ENCODE measurements at regions not wholly inside any gene's neighbourhood (a gene's known extent, or its start where the extent isn't known, plus 50 kb on each side); places are given as distances from the start of the nearest gene placed in this dataset.

GRCh38 chr2:136207030-136207623, 89.2 kb upstream of the CXCR4 start:
- Mint-ChIP-seq H3K27ac (ENCODE audit: unreplicated experiment) (no peak overlapping the region), H3K36me3 (ENCODE audit: unreplicated experiment) (peaks cover 20% of the 10 kb centered on the region), H3K4me1 (ENCODE audit: low read depth, unreplicated experiment) (peaks cover 16% of the 10 kb centered on the region), H3K9me3 (ENCODE audit: unreplicated experiment) (peaks cover 2% of the 10 kb centered on the region), H3K4me3 (ENCODE audit: unreplicated experiment) (no peak overlapping the region), H3K27me3 (ENCODE audit: unreplicated experiment) (peaks cover 2% of the 10 kb centered on the region)
- no peak for TF ChIP-seq CTCF (IDR thresholded peaks at IDR 0.05; ENCODE audit: partially characterized antibody, unreplicated experiment)
- DNase-seq = no peak

DNA sequence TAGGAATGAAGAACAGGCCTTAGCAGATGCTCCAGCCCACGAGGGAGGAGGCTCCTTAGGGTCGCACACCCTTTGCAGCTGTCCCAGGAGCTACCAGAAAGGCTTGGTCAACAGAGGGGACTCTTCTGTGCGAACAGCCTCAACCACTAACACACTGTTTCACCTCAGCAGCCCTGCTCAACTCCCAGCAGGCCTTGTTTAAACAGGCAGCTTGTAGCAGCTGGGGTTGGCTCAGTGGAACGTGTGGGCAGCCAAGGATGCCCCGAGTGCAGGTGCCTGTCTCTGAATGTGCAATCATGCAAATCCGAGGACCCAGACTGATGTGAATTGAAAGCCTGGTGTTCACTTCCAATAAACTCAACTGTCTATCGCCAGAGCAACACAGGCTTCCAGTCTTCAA, 88.7 kb upstream of the CXCR4 start:
- no peak for TF ChIP-seq CTCF (IDR thresholded peaks at IDR 0.05; ENCODE audit: partially characterized antibody, unreplicated experiment)
- H3K27me3 Mint-ChIP-seq (ENCODE audit: unreplicated experiment) = peaks cover 2% of the 10 kb centered on the region
- H3K9me3 Mint-ChIP-seq (ENCODE audit: unreplicated experiment) = peaks cover 2% of the 10 kb centered on the region
- H3K27ac Mint-ChIP-seq (ENCODE audit: unreplicated experiment) = no peak overlapping the region
- H3K4me1 Mint-ChIP-seq (ENCODE audit: low read depth, unreplicated experiment) = peaks cover 16% of the 10 kb centered on the region
- peak; percentile 28 for DNase-seq
- H3K4me3 Mint-ChIP-seq (ENCODE audit: unreplicated experiment) = no peak overlapping the region
- peaks cover 20% of the 10 kb centered on the region for H3K36me3 Mint-ChIP-seq (ENCODE audit: unreplicated experiment)

- peaks cover 18% of the 10 kb centered on the region for H3K36me3 Mint-ChIP-seq (ENCODE audit: unreplicated experiment)
- no peak overlapping the region for H3K4me3 Mint-ChIP-seq (ENCODE audit: unreplicated experiment)
- H3K27me3 Mint-ChIP-seq (ENCODE audit: unreplicated experiment) = peaks cover 2% of the 10 kb centered on the region
These were observed 87.7 kb upstream of the CXCR4 start for GRCh38 chr2:136205615-136206014.

DNA sequence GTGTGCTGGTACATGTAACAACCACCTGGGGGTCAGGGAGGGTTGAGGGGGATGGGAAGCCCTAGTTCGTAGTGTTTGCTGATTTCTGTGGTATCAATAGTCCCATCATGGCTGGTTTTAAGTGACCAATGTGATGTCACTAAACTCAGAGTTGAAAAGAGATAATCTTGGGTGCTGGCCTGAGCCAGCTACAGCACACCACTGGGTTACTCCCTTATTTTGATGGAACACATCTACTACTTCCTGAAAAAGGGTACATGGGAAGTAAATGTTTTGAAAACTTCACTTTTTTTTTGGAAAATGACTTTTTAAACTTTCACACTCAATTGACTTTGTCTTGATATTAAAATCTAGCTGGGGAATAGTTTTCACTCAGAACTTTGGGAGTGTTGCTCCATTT, 87.0 kb upstream of the CXCR4 start:
- DNase-seq = no peak
- Mint-ChIP-seq H3K27me3 (ENCODE audit: unreplicated experiment) (peaks cover 2% of the 10 kb centered on the region), H3K4me1 (ENCODE audit: low read depth, unreplicated experiment) (peaks cover 11% of the 10 kb centered on the region), H3K9me3 (ENCODE audit: unreplicated experiment) (peaks cover 2% of the 10 kb centered on the region), H3K4me3 (ENCODE audit: unreplicated experiment) (no peak overlapping the region), H3K27ac (ENCODE audit: unreplicated experiment) (no peak overlapping the region), H3K36me3 (ENCODE audit: unreplicated experiment) (peaks cover 17% of the 10 kb centered on the region)
- no peak for TF ChIP-seq CTCF (IDR thresholded peaks at IDR 0.05; ENCODE audit: partially characterized antibody, unreplicated experiment)

More at GRCh38 chr2:136205615-136206014, 87.7 kb upstream of the CXCR4 start:
- no peak for DNase-seq
- Mint-ChIP-seq H3K9me3 (ENCODE audit: unreplicated experiment) (peaks cover 2% of the 10 kb centered on the region), H3K27ac (ENCODE audit: unreplicated experiment) (no peak overlapping the region), H3K4me1 (ENCODE audit: low read depth, unreplicated experiment) (peaks cover 13% of the 10 kb centered on the region)
- TF ChIP-seq CTCF (IDR thresholded peaks at IDR 0.05; ENCODE audit: partially characterized antibody, unreplicated experiment) = no peak

- Mint-ChIP-seq H3K36me3 (ENCODE audit: unreplicated experiment) (peaks cover 37% of the 10 kb centered on the region), H3K4me1 (ENCODE audit: low read depth, unreplicated experiment) (no peaks in the 10 kb centered on the region), H3K4me3 (ENCODE audit: unreplicated experiment) (no peak overlapping the region), H3K27me3 (ENCODE audit: unreplicated experiment) (peaks cover 3% of the 10 kb centered on the region), H3K9me3 (ENCODE audit: unreplicated experiment) (peaks cover 2% of the 10 kb centered on the region), H3K27ac (ENCODE audit: unreplicated experiment) (no peak overlapping the region)
- no peak for DNase-seq
- TF ChIP-seq CTCF (IDR thresholded peaks at IDR 0.05; ENCODE audit: partially characterized antibody, unreplicated experiment) = no peak
These were observed 77.3 kb upstream of the CXCR4 start for GRCh38 chr2:136195226-136195625.
